H1 (cell line): ENCODE measurements at regions not wholly inside any gene's neighbourhood (a gene's known extent, or its start where the extent isn't known, plus 50 kb on each side); places are given as distances from the start of the nearest gene placed in this dataset.

Source experiments
- CTCF ChIA-PET: fragments of 300-600 bp; sonication (Branson Sonifier 250); formaldehyde crosslinking; loops from one replicate; lab custom pipeline; 2021; ENCODE audit not compliant: partially characterized antibody; lab: Charles Lee
- POLR2A ChIA-PET: fragments of 300-600 bp; sonication (Branson Sonifier 250); formaldehyde crosslinking; loops from one replicate; lab custom pipeline; 2021; ENCODE audit warnings: inconsistent platforms; ENCODE audit not compliant: partially characterized antibody; lab: Charles Lee
- DNase-seq, 2 experiments: peaks; one replicate each; pipeline versions ENCODE4 v3.0.0 to v3.0.0-alpha.2; 2010 to 2022; ENCODE audit warnings: low spot score in 2 of 2, low read depth in 1 of 2, mixed read lengths in 1 of 2
- FAIRE-seq: peaks from 2 replicates; lab custom pipeline; 2011; peaks lifted over from hg19 to GRCh38; lab: Jason Lieb, UNC
- H2AFZ ChIP-seq: 2 replicates; pipeline ENCODE4 v1.8.1; 2012; ENCODE audit warnings: low read length, inconsistent platforms
- H2AK5ac ChIP-seq: 2 replicates; pipeline ENCODE4 v1.6.1; 2013; ENCODE audit warnings: low read depth, low read length
- H2BK120ac ChIP-seq: replicated peaks from 2 replicates; pipeline ENCODE3; 2013; ENCODE audit warnings: low read depth, low read length, inconsistent platforms
- H2BK12ac ChIP-seq: 2 replicates; pipeline ENCODE4 v1.6.1; 2013; ENCODE audit warnings: low read depth, low read length
- H2BK15ac ChIP-seq: 2 replicates; pipeline ENCODE4 v1.6.1; 2013; ENCODE audit warnings: low read length
- H2BK20ac ChIP-seq: 2 replicates; pipeline ENCODE4 v1.6.1; 2013; ENCODE audit warnings: low read length
- H2BK5ac ChIP-seq: 2 replicates; pipeline ENCODE4 v1.6.1; 2013; ENCODE audit warnings: low read depth, low read length
- H3K14ac ChIP-seq: 2 replicates; pipeline ENCODE4 v1.6.1; 2013; ENCODE audit warnings: inconsistent platforms; ENCODE audit not compliant: insufficient read length
- H3K18ac ChIP-seq: 2 replicates; pipeline ENCODE4 v1.6.1; 2013; ENCODE audit warnings: low read length; ENCODE audit errors: extremely low read depth
- H3K23ac ChIP-seq: 2 replicates; pipeline ENCODE4 v1.6.1; 2013; ENCODE audit warnings: inconsistent platforms; ENCODE audit not compliant: insufficient read length
- H3K23me2 ChIP-seq: 2 replicates; pipeline ENCODE4 v1.6.1; 2013; ENCODE audit warnings: low read depth, low read length
- H3K27ac ChIP-seq: 2 replicates; pipeline ENCODE4 v1.6.1; 2011; ENCODE audit warnings: low read depth, low read length, inconsistent platforms
- H3K27me3 ChIP-seq, 4 experiments: replicated peaks in 1 of 4; 1 replicate in 1 of 4; 2 replicates in 3 of 4; pipeline versions ENCODE4 v1.6.1 to v1.8.1; 2011 to 2013; ENCODE audit warnings: low read length in 3 of 4, mild to moderate bottlenecking in 3 of 4, inconsistent platforms in 2 of 4, mixed read lengths in 2 of 4, moderate library complexity in 1 of 4; ENCODE audit not compliant: control insufficient read depth in 3 of 4, insufficient read depth in 3 of 4; ENCODE audit errors: extremely low read depth in 1 of 4
- H3K36me3 ChIP-seq, 4 experiments: 2 replicates each; pipeline versions ENCODE4 v1.6.1 to v1.8.1; 2011 to 2013; ENCODE audit warnings: mild to moderate bottlenecking in 4 of 4, low read length in 3 of 4, moderate library complexity in 2 of 4, control low read depth in 1 of 4, inconsistent platforms in 1 of 4; ENCODE audit not compliant: insufficient read depth in 4 of 4, control insufficient read depth in 2 of 4
- H3K4ac ChIP-seq: replicated peaks from 2 replicates; pipeline ENCODE3; 2013; ENCODE audit warnings: low read length, low read depth, mixed read lengths, inconsistent platforms; ENCODE audit not compliant: insufficient read length
- H3K4me1 ChIP-seq, 4 experiments: replicated peaks in 1 of 4; 1 replicate in 1 of 4; 2 replicates in 3 of 4; pipeline versions ENCODE4 v1.6.1 to v1.8.1; 2011 to 2013; ENCODE audit warnings: low read length in 3 of 4, inconsistent platforms in 2 of 4, mixed read lengths in 1 of 4; ENCODE audit not compliant: insufficient read depth in 4 of 4, control insufficient read depth in 3 of 4
- H3K4me2 ChIP-seq, 2 experiments: 2 replicates each; pipeline versions ENCODE4 v1.6.1 to v1.8.1; 2011 to 2013; ENCODE audit warnings: low read depth in 2 of 2, low read length in 2 of 2, control low read depth in 1 of 2, inconsistent platforms in 1 of 2, mild to moderate bottlenecking in 1 of 2; ENCODE audit not compliant: insufficient read depth in 1 of 2
- H3K4me3 ChIP-seq, 4 experiments: fragments of 200-600, 300-600 bp in 1 of 4; sonication (generic), shearing (Covaris generic), sonication (Bioruptor Twin) in 1 of 4; 2 replicates each; pipeline versions ENCODE4 v1.5.1 to v1.8.1; 2011 to 2016; ENCODE audit warnings: low read length in 4 of 4, low read depth in 3 of 4, control low read depth in 2 of 4, inconsistent platforms in 2 of 4, mild to moderate bottlenecking in 2 of 4, mixed read lengths in 1 of 4, moderate library complexity in 1 of 4; ENCODE audit not compliant: insufficient read depth in 2 of 4; ENCODE audit errors: extremely low read depth in 1 of 4
- H3K56ac ChIP-seq: replicated peaks from 2 replicates; pipeline ENCODE3; 2013; ENCODE audit warnings: low read depth, mild to moderate bottlenecking, mixed read lengths, low read length, inconsistent platforms; ENCODE audit not compliant: insufficient read length
- H3K79me1 ChIP-seq: 2 replicates; pipeline ENCODE4 v1.6.1; 2013; ENCODE audit warnings: low read depth, low read length, control low read depth
- H3K79me2 ChIP-seq, 2 experiments: 2 replicates each; pipeline versions ENCODE4 v1.6.1 to v1.8.1; 2012 to 2013; ENCODE audit warnings: low read length in 2 of 2, mild to moderate bottlenecking in 2 of 2, inconsistent platforms in 1 of 2; ENCODE audit not compliant: insufficient read depth in 2 of 2, control insufficient read depth in 1 of 2
- H3K9ac ChIP-seq, 4 experiments: replicated peaks in 1 of 4; 1 replicate in 1 of 4; 2 replicates in 3 of 4; pipeline versions ENCODE4 v1.6.1 to v1.8.1; 2011 to 2013; ENCODE audit warnings: low read depth in 3 of 4, low read length in 3 of 4, control low read depth in 2 of 4, mild to moderate bottlenecking in 2 of 4, moderate library complexity in 2 of 4, inconsistent platforms in 1 of 4; ENCODE audit errors: extremely low read depth in 1 of 4
- H3K9me3 ChIP-seq, 2 experiments: 2 replicates each; pipeline versions ENCODE4 v1.6.1 to v1.8.1; 2012 to 2013; ENCODE audit warnings: mild to moderate bottlenecking in 2 of 2, moderate library complexity in 2 of 2, control low read depth in 1 of 2, inconsistent platforms in 1 of 2, low read depth in 1 of 2, low read length in 1 of 2, mixed read lengths in 1 of 2; ENCODE audit not compliant: insufficient read depth in 2 of 2
- H4K20me1 ChIP-seq, 2 experiments: replicated peaks in 1 of 2; 2 replicates each; pipeline versions ENCODE3 to v1.8.1; 2011 to 2013; ENCODE audit warnings: inconsistent platforms in 2 of 2, low read length in 2 of 2, mild to moderate bottlenecking in 1 of 2; ENCODE audit not compliant: insufficient read depth in 2 of 2, control insufficient read depth in 1 of 2
- H4K5ac ChIP-seq: 2 replicates; pipeline ENCODE4 v1.6.1; 2013; ENCODE audit warnings: low read length, low read depth, mixed read lengths, inconsistent platforms; ENCODE audit not compliant: insufficient read length
- H4K8ac ChIP-seq: 2 replicates; pipeline ENCODE4 v1.8.0; 2013; ENCODE audit warnings: mild to moderate bottlenecking, moderate library complexity, low read length, inconsistent platforms; ENCODE audit not compliant: insufficient read depth; ENCODE audit errors: extremely low read depth
- H4K91ac ChIP-seq: replicated peaks from 2 replicates; pipeline ENCODE3; 2013; ENCODE audit warnings: low read length, mixed read lengths, inconsistent platforms; ENCODE audit not compliant: insufficient read length
- CBX5 ChIP-seq: fragments of 300-800, 300-1000 bp; sonication (generic); IDR thresholded peaks from 2 replicates; pipeline ENCODE4 v1.7.1; 2016; ENCODE audit warnings: antibody characterized with exemption, low read length, low read depth
- CEBPB ChIP-seq: IDR thresholded peaks from 2 replicates; pipeline ENCODE4 v1.6.1; 2012; ENCODE audit warnings: low read depth, low read length
- EZH2 ChIP-seq: fragments of 200-600 bp; sonication (generic); IDR thresholded peaks from 2 replicates; pipeline ENCODE4 v1.7.1; 2012; ENCODE audit warnings: low read depth, mild to moderate bottlenecking, moderate library complexity, low read length, inconsistent platforms; ENCODE audit not compliant: severe bottlenecking
- HDAC2 ChIP-seq, 2 experiments: fragments of 300-600 bp in 1 of 2; sonication (generic) in 1 of 2; IDR thresholded peaks; 2 replicates each; pipeline ENCODE4 v1.6.1; 2011 to 2012; ENCODE audit warnings: low read depth in 2 of 2, low read length in 2 of 2, mild to moderate bottlenecking in 2 of 2, moderate library complexity in 2 of 2, borderline replicate concordance in 1 of 2, inconsistent platforms in 1 of 2
- JUN ChIP-seq: IDR thresholded peaks from 2 replicates; pipeline ENCODE4 v1.6.1; 2011; ENCODE audit warnings: low read depth, mild to moderate bottlenecking, improper control_type of control experiment, low read length
- KDM1A ChIP-seq: fragments of 200-600, 300-600 bp; sonication (generic); IDR thresholded peaks from 2 replicates; pipeline ENCODE4 v1.7.1; 2016; ENCODE audit warnings: mild to moderate bottlenecking, low read length, borderline replicate concordance
- POU5F1 ChIP-seq: IDR thresholded peaks from 2 replicates; pipeline ENCODE4 v1.6.1; 2011; ENCODE audit warnings: low read depth, mild to moderate bottlenecking, low read length, moderate library complexity
- SIX5 ChIP-seq: IDR thresholded peaks from 2 replicates; pipeline ENCODE4 v1.6.1; 2011; ENCODE audit warnings: mild to moderate bottlenecking, low read depth, low read length
- TAF1 ChIP-seq: IDR thresholded peaks from 2 replicates; pipeline ENCODE4 v1.6.1; 2011; ENCODE audit warnings: mild to moderate bottlenecking, low read depth, low read length
- TCF12 ChIP-seq: IDR thresholded peaks from 2 replicates; pipeline ENCODE4 v1.6.1; 2011; ENCODE audit warnings: low read depth, mild to moderate bottlenecking, low read length
- WGBS, 2 experiments: shearing (Covaris generic) in 1 of 2; methylation state at CpG; one replicate each; pipeline versions ENCODE4 v1.1.6 to v1.1.7; 2013 to 2015; ENCODE audit warnings: low lambda C conversion rate in 2 of 2, mixed read lengths in 2 of 2, inconsistent platforms in 1 of 2, low coverage in 1 of 2, missing lambda C conversion rate in 1 of 2; ENCODE audit not compliant: insufficient replicate concordance in 2 of 2, insufficient coverage in 1 of 2, insufficient read length in 1 of 2; ENCODE audit errors: extremely low coverage in 1 of 2, missing lambda C conversion rate in 1 of 2; 5-methylcytosine and 5-hydroxymethylcytosine counted together
- TF ChIP-seq, protein P1 (sequence below), 3 experiments: IDR thresholded peaks; 1 replicate in 2 of 3; 2 replicates in 1 of 3; pipeline versions ENCODE4 v1.5.1 to v1.6.1; 2011; ENCODE audit warnings: low read length in 3 of 3, mild to moderate bottlenecking in 3 of 3, inconsistent platforms in 2 of 3, low read depth in 1 of 3, moderate library complexity in 1 of 3; ENCODE audit not compliant: insufficient read depth in 1 of 3; ENCODE audit errors: control extremely low read depth in 1 of 3
- TF ChIP-seq, protein P2 (sequence below): IDR thresholded peaks from 2 replicates; pipeline ENCODE4 v1.6.1; 2012; ENCODE audit warnings: inconsistent platforms

DNA sequence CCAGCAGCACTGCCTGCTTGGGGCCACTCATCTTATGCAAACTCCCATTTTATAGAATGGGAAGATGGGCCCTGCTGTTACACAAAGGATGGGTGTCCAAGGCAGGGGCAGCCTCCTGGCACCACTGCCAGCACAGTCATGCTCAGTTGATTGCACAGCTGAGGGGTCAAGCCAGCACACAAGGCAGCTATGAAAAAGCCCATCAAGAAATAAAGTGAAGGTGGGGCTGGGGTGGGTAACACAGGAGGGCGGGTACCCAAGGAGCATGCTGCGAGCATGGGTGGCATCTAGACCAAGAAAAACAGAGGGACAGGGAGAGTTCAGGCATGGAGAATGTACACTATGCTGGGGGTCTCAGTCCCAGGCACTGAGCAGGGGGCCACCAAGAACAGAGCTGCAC is 74.7 kb upstream of the UNC5B start:
- no peaks in the 10 kb centered on the region for H4K20me1 ChIP-seq
- H2BK5ac ChIP-seq: no peak overlapping the region
- H3K14ac ChIP-seq: no peak overlapping the region
- no peak overlapping the region for H3K23ac ChIP-seq
- H4K5ac ChIP-seq: no peak overlapping the region
- no peak overlapping the region for H3K4me2 ChIP-seq
- H2BK20ac ChIP-seq: no peak overlapping the region
- H2BK12ac ChIP-seq: no peak overlapping the region
- no peak overlapping the region for H4K91ac ChIP-seq
- DNase-seq (no peak), FAIRE-seq (no peak)
- H3K9me3 ChIP-seq: no peaks in the 10 kb centered on the region
- no peak overlapping the region for H3K18ac ChIP-seq
- H3K56ac ChIP-seq: no peak overlapping the region
- H3K4me3 ChIP-seq: no peak overlapping the region
- CTCF ChIA-PET: interaction anchor here (0.9 to 1.8 kb wide), 6 partner anchors 10 to 234 kb away, joined by 3 to 6 read pairs (median 4); no protein-coding TSS in a partner anchor
- no peak overlapping the region for H2AFZ ChIP-seq
- H3K27ac ChIP-seq: no peak overlapping the region
- no peaks in the 10 kb centered on the region; a peak in 1 of 7 replicates for H3K27me3 ChIP-seq
- H2AK5ac ChIP-seq: no peak overlapping the region
- H3K79me2 ChIP-seq: no peaks in the 10 kb centered on the region
- H3K36me3 ChIP-seq: no peaks in the 10 kb centered on the region
- no peaks in the 10 kb centered on the region for H3K79me1 ChIP-seq
- H3K23me2 ChIP-seq: no peaks in the 10 kb centered on the region
- no peak overlapping the region for H2BK15ac ChIP-seq
- no peak overlapping the region for H2BK120ac ChIP-seq
- peaks cover 2 to 11% (median 6%) of the 10 kb centered on the region in 4 experiments for H3K4me1 ChIP-seq
- 80% methylated on average over 2 of the region's 2 CpGs; no CpG with 5 or more reads in 1 of the 2 experiments for WGBS, 2 experiments
- H3K9ac ChIP-seq: no peak overlapping the region
- POLR2A ChIA-PET: no interaction called here
- H4K8ac ChIP-seq: no peak overlapping the region
- H3K4ac ChIP-seq: no peak overlapping the region
- TF ChIP-seq EZH2 (no peak), CBX5 (no peak), KDM1A (no peak), JUN (no peak), HDAC2 (IDR thresholded peaks at IDR 0.05; ENCODE audit: borderline replicate concordance in 1 of 2, low read depth in 2 of 2, low read length in 2 of 2) (no peak), SIX5 (no peak), CEBPB (no peak), POU5F1 (no peak), TAF1 (no peak), TCF12 (no peak)
- TF ChIP-seq, protein P1, sequence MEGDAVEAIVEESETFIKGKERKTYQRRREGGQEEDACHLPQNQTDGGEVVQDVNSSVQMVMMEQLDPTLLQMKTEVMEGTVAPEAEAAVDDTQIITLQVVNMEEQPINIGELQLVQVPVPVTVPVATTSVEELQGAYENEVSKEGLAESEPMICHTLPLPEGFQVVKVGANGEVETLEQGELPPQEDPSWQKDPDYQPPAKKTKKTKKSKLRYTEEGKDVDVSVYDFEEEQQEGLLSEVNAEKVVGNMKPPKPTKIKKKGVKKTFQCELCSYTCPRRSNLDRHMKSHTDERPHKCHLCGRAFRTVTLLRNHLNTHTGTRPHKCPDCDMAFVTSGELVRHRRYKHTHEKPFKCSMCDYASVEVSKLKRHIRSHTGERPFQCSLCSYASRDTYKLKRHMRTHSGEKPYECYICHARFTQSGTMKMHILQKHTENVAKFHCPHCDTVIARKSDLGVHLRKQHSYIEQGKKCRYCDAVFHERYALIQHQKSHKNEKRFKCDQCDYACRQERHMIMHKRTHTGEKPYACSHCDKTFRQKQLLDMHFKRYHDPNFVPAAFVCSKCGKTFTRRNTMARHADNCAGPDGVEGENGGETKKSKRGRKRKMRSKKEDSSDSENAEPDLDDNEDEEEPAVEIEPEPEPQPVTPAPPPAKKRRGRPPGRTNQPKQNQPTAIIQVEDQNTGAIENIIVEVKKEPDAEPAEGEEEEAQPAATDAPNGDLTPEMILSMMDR (IDR thresholded peaks at IDR 0.05; ENCODE audit: control extremely low read depth in 1 of 3, insufficient read depth in 1 of 3, low read depth in 1 of 3, low read length in 3 of 3): no peak
- TF ChIP-seq, protein P2, sequence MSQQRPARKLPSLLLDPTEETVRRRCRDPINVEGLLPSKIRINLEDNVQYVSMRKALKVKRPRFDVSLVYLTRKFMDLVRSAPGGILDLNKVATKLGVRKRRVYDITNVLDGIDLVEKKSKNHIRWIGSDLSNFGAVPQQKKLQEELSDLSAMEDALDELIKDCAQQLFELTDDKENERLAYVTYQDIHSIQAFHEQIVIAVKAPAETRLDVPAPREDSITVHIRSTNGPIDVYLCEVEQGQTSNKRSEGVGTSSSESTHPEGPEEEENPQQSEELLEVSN: no peak
